HEK293T (cell line): ENCODE measurements at regions not wholly inside any gene's neighbourhood (a gene's known extent, or its start where the extent isn't known, plus 50 kb on each side); places are given as distances from the start of the nearest gene placed in this dataset.

Experiments used
- CTCF ChIA-PET: fragments of 350-600 bp; formaldehyde crosslinking; extraction: SDS; loops from one replicate; lab custom pipeline; 2021; ENCODE audit warnings: antibody characterized with exemption, inconsistent platforms; lab: Yijun Ruan, JAX
- POLR2A ChIA-PET: fragments of 350-600 bp; formaldehyde crosslinking; extraction: SDS; loops from one replicate; lab custom pipeline; 2020; ENCODE audit warnings: antibody characterized with exemption, inconsistent platforms; lab: Yijun Ruan, JAX
- DNase-seq: peaks from one replicate; pipeline ENCODE4 v3.0.0; 2012; ENCODE audit warnings: mixed read lengths; ENCODE audit errors: extremely low spot score
- ARNT ChIP-seq: fragments of 450-650 bp; IDR thresholded peaks from 2 replicates; pipeline ENCODE4 v1.6.1; 2017; ENCODE audit warnings: mild to moderate bottlenecking
- BHLHE40 ChIP-seq: fragments of 450-650 bp; IDR thresholded peaks from 2 replicates; pipeline ENCODE4 v1.6.1; 2016; ENCODE audit warnings: mild to moderate bottlenecking, moderate library complexity, borderline replicate concordance
- CTBP1 ChIP-seq: fragments of 450-650 bp; IDR thresholded peaks from 2 replicates; pipeline ENCODE4 v1.6.1; 2016; ENCODE audit warnings: borderline replicate concordance
- ELF4 ChIP-seq: fragments of 450-650 bp; IDR thresholded peaks from 2 replicates; pipeline ENCODE4 v1.6.1; 2017; ENCODE audit warnings: antibody characterized with exemption
- FOXA1 ChIP-seq: fragments of 450-650 bp; IDR thresholded peaks from 2 replicates; pipeline ENCODE4 v1.6.1; 2016; ENCODE audit warnings: mild to moderate bottlenecking
- FOXK2 ChIP-seq: fragments of 450-650 bp; IDR thresholded peaks from 2 replicates; pipeline ENCODE4 v1.6.1; 2016; ENCODE audit warnings: mild to moderate bottlenecking
- FOXM1 ChIP-seq: fragments of 450-650 bp; IDR thresholded peaks from 2 replicates; pipeline ENCODE4 v1.6.1; 2017; ENCODE audit warnings: mild to moderate bottlenecking, borderline replicate concordance
- HDGF ChIP-seq: fragments of 450-650 bp; IDR thresholded peaks from 2 replicates; pipeline ENCODE4 v1.6.1; 2017; ENCODE audit warnings: antibody characterized with exemption, borderline replicate concordance
- L3MBTL2 ChIP-seq: fragments of 450-650 bp; conservative IDR thresholded peaks from 2 replicates; pipeline ENCODE4 v1.6.1; 2016; ENCODE audit warnings: mild to moderate bottlenecking
- LEF1 ChIP-seq: fragments of 450-650 bp; IDR thresholded peaks from 2 replicates; pipeline ENCODE4 v1.6.1; 2017; ENCODE audit warnings: mild to moderate bottlenecking, borderline replicate concordance
- NFRKB ChIP-seq: fragments of 450-650 bp; IDR thresholded peaks from 2 replicates; pipeline ENCODE4 v1.6.1; 2016; ENCODE audit warnings: mild to moderate bottlenecking, moderate library complexity
- SP1 ChIP-seq: fragments of 450-650 bp; IDR thresholded peaks from 2 replicates; pipeline ENCODE4 v1.6.1; 2017
- SUZ12 ChIP-seq: fragments of 450-650 bp; IDR thresholded peaks from 2 replicates; pipeline ENCODE4 v1.6.1; 2016; ENCODE audit warnings: mild to moderate bottlenecking
- TARDBP ChIP-seq: fragments of 450-650 bp; IDR thresholded peaks from 2 replicates; pipeline ENCODE4 v1.6.1; 2016
- ZNF384 ChIP-seq: fragments of 450-650 bp; IDR thresholded peaks from 2 replicates; pipeline ENCODE4 v1.6.1; 2016
- TF ChIP-seq, protein P1 (sequence below): fragments of 450-650 bp; IDR thresholded peaks from 2 replicates; pipeline ENCODE4 v1.6.1; 2016

DNA sequence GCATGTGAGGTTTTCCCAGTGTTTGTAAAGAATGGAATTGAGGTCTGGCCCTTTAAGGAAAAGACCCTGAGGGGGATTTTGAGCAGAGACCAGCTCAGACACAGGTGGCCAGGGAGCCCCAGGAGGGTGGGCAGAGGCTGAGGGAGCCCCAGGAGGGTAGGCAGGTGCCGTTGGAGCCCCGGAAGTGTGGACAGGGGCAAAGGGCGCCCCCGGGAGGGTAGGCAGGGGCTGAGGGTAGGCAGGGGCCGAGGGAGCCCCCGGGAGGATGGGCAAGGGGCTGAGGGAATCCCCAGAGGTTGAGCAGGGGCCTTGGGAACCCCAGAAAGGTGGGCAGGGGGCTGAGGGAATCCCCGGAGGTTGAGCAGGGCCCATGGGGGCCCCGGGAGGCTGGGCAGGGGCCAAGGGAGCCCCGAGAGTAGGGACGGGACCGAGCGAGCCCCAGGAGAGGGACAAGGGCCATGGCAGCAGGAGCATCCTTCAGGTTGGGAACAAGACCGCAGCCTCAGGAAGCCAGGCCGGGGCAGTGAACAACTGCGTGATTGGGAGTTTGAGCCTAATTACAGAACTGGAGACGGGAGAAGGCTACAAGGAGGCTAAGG lies 292.0 kb downstream of the BRD1 start:
- ChIA-PET POLR2A (no interaction called here), CTCF (interaction anchor here (1.2 kb wide), 1 partner anchor 97 kb away, joined by 3 read pairs; no protein-coding TSS in a partner anchor)
- TF ChIP-seq TARDBP (no peak), NFRKB (no peak), SP1 (no peak), ELF4 (no peak), BHLHE40 (no peak), FOXM1 (no peak), ZNF384 (no peak), CTBP1 (no peak), LEF1 (no peak), L3MBTL2 (no peak), FOXK2 (no peak), HDGF (no peak), ARNT (no peak), FOXA1 (no peak), SUZ12 (no peak)
- TF ChIP-seq, protein P1, sequence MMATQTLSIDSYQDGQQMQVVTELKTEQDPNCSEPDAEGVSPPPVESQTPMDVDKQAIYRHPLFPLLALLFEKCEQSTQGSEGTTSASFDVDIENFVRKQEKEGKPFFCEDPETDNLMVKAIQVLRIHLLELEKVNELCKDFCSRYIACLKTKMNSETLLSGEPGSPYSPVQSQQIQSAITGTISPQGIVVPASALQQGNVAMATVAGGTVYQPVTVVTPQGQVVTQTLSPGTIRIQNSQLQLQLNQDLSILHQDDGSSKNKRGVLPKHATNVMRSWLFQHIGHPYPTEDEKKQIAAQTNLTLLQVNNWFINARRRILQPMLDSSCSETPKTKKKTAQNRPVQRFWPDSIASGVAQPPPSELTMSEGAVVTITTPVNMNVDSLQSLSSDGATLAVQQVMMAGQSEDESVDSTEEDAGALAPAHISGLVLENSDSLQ, result no peak
- no peak for DNase-seq

DNA sequence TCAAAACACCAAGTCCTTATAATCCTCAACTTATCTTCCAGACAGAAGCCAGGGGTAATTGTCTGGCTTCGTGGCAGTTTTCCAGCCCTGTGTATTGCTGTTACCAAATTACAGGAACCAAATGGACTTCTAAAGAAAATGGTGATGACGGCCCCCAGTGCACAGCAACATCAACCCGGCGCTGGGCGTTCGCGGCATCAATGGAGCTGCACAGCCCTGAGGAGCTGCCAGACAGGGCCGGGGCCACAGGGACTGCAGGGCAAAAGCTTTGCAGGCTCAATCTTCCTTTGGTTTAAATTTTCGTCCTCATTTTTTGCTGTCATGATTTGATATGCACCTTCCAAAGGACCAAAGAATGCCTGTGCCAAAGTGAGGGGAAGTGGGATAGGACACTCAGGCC lies 292.5 kb downstream of the BRD1 start:
- TF ChIP-seq L3MBTL2 (no peak), FOXK2 (no peak), NFRKB (no peak), ELF4 (no peak), FOXA1 (no peak), SP1 (no peak), SUZ12 (no peak), LEF1 (no peak), FOXM1 (no peak)
- TF ChIP-seq, protein P1, result no peak
- DNase-seq, result no peak
- ChIA-PET CTCF (interaction anchor here (1.2 kb wide), 1 partner anchor 98 kb away, joined by 3 read pairs; no protein-coding TSS in a partner anchor), POLR2A (no interaction called here)

DNA sequence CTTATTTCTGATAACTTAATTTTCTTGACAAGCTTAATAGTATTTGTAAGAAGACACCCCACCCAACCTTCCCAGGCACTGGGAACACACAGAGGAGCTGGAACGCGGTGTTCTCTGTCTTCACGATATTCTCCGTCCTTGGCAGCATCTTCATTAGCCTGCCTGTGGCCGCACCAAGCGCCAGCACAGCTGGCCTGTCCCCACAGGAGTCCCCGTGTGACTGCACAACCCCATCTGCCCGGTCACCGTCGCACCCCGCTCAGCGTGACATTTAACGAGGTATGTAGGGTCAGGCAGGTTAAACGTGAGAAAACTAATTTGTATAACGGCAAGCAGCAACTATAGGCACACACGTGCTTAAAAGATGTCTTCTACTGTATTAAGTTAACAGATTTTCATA lies 293.3 kb downstream of the BRD1 start:
- no peak for DNase-seq
- CTCF ChIA-PET, result no interaction called here
- TF ChIP-seq ZNF384, result no peak
- no peak for TF ChIP-seq SP1
- TF ChIP-seq, protein P1, result no peak
- TF ChIP-seq NFRKB, result no peak
- TF ChIP-seq HDGF, result no peak
- no peak for TF ChIP-seq CTBP1
- TF ChIP-seq L3MBTL2, result no peak
- no peak for TF ChIP-seq ARNT
- TF ChIP-seq SUZ12, result no peak
- TF ChIP-seq BHLHE40, result no peak
- TF ChIP-seq FOXK2, result no peak
- TF ChIP-seq FOXM1, result no peak
- POLR2A ChIA-PET, result no interaction called here

DNA sequence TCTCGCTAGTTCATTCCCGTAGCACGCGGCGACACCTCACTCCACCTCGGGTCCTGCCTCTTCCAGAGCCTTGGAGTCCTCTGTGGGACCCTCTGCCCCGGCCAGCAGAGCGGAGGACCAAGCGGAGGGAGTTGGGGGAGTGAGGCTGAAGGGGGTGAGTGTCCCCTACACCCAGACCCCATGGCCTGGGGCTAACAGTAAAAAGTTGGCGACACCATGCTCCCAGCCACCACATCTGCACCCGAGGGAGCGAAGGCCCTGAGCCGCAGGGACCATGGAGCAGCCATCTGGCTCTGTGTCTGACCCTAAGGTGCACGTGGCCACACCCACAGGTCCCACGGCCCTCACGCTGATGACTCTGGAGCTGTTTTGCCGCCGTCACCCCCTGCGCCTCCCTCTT lies 293.8 kb downstream of the BRD1 start:
- ChIA-PET CTCF (no interaction called here), POLR2A (no interaction called here)
- TF ChIP-seq NFRKB (no peak), SUZ12 (no peak), L3MBTL2 (no peak)
- TF ChIP-seq, protein P1, result no peak
- no peak for DNase-seq

DNA sequence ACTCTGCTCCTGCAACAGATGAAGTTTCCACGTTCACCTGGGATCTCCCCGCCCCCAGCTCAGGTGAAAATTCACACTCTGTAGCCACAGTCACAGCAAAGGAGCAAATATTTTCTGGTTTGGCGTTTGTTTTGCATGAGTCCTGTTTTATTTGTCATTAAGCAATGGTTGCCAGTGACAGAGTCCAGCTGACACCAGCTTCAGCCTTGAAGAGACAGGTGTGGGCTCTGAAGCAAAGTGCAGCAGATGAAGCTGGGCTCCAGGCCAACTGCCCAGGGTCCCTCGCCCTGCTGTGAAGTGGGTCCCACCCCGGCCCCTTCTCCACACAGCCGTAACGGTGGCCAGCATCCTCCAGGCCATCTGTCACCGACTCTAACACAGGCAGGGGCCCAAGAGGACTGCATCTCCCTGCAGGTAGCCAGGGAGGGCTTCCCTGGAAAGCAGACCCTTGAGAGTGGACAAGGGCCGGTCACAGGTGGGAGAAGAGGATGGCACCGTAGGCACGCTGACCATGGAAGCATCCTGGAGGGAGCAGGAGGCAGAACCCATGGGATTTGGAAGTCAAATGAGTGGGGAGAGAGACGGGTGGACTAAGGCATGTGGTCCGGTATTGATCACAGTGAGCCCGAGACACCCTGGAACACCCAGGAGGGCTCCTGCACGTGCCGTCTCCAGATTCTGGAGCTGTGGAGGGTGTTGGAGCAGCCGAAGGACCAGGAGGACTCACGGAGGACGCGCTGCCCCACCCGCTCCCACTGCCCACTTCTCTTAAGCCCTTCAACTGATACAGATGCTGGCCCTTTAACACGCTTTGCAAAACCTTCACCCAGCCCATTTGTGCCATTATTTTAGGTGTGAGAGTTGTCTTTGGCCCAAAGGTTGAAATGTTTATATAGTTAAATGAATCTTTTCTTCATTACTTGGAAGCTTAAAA lies 294.5 kb downstream of the BRD1 start:
- CTCF ChIA-PET, result no interaction called here
- no peak for DNase-seq
- no peak for TF ChIP-seq CTBP1
- TF ChIP-seq, protein P1, result no peak
- no peak for TF ChIP-seq LEF1
- no peak for TF ChIP-seq SUZ12
- TF ChIP-seq FOXA1, result no peak
- no peak for TF ChIP-seq L3MBTL2
- no peak for TF ChIP-seq HDGF
- TF ChIP-seq FOXK2, result no peak
- no peak for TF ChIP-seq SP1
- TF ChIP-seq ZNF384, result no peak
- POLR2A ChIA-PET, result no interaction called here
